Hepatocyte (in vitro differentiated cells): ENCODE measurements at regions not wholly inside any gene's neighbourhood (a gene's known extent, or its start where the extent isn't known, plus 50 kb on each side); places are given as distances from the start of the nearest gene placed in this dataset.

Experiments
- DNase-seq: peaks from one replicate; pipeline ENCODE4 v3.0.0-alpha.2; 2016; ENCODE audit warnings: low spot score
- H2AFZ ChIP-seq: fragments of 200-600 bp; sonication (generic); 2 replicates; pipeline ENCODE4 v1.6.0; 2016; ENCODE audit warnings: antibody characterized with exemption, mild to moderate bottlenecking
- H3K27ac ChIP-seq: fragments of 200-600 bp; sonication (generic); 2 replicates; pipeline ENCODE4 v1.5.1; 2016; ENCODE audit warnings: mild to moderate bottlenecking
- H3K27me3 ChIP-seq: fragments of 200-600 bp; sonication (generic); 2 replicates; pipeline ENCODE4 v1.6.1; 2016
- H3K36me3 ChIP-seq: fragments of 200-600 bp; sonication (generic); replicated peaks from 2 replicates; pipeline ENCODE4 v1.5.1; 2016; ENCODE audit warnings: low read depth; ENCODE audit not compliant: insufficient read depth
- H3K4me1 ChIP-seq: fragments of 200-600 bp; sonication (generic); 2 replicates; pipeline ENCODE4 v1.5.1; 2016; ENCODE audit warnings: mild to moderate bottlenecking, moderate library complexity; ENCODE audit not compliant: insufficient read depth
- H3K4me2 ChIP-seq: fragments of 200-600 bp; sonication (generic); 2 replicates; pipeline ENCODE4 v1.6.0; 2016
- H3K4me3 ChIP-seq: fragments of 200-600 bp; sonication (generic); 2 replicates; pipeline ENCODE4 v1.5.1; 2016; ENCODE audit warnings: mild to moderate bottlenecking
- H3K79me2 ChIP-seq: fragments of 200-600 bp; sonication (generic); 2 replicates; pipeline ENCODE4 v1.6.0; 2017; ENCODE audit warnings: mild to moderate bottlenecking
- H3K9me2 ChIP-seq: fragments of 200-600 bp; sonication (generic); replicated peaks from 2 replicates; pipeline ENCODE4 v1.6.0; 2017; ENCODE audit warnings: mild to moderate bottlenecking; ENCODE audit not compliant: insufficient read depth
- H3K9me3 ChIP-seq: fragments of 200-600 bp; sonication (generic); 2 replicates; pipeline ENCODE4 v1.5.1; 2016; ENCODE audit warnings: low read depth, mild to moderate bottlenecking
- H4K20me1 ChIP-seq: fragments of 200-600 bp; sonication (generic); 2 replicates; pipeline ENCODE4 v1.6.0; 2016; ENCODE audit warnings: mild to moderate bottlenecking; ENCODE audit not compliant: insufficient read depth, poor library complexity, severe bottlenecking
- CTCF ChIP-seq: fragments of 200-600 bp; sonication (generic); IDR thresholded peaks from 2 replicates; pipeline ENCODE4 v1.5.1; 2016; ENCODE audit warnings: antibody characterized with exemption, mild to moderate bottlenecking; ENCODE audit not compliant: poor library complexity
- EZH2 ChIP-seq: fragments of 200-600 bp; sonication (generic); IDR thresholded peaks from 2 replicates; pipeline ENCODE4 v1.6.1; 2016; ENCODE audit warnings: antibody characterized with exemption, mild to moderate bottlenecking, borderline replicate concordance
- EZH2phosphoT487 ChIP-seq: fragments of 200-600 bp; sonication (generic); IDR thresholded peaks from one replicate; pipeline ENCODE4 v1.6.1; 2018; ENCODE audit warnings: antibody characterized with exemption, mild to moderate bottlenecking, low read depth, moderate library complexity; ENCODE audit not compliant: unreplicated experiment, severe bottlenecking
- WGBS: methylation state at CpG from one replicate; pipeline ENCODE4 v1.1.6; 2016; ENCODE audit warnings: low lambda C conversion rate; ENCODE audit errors: missing lambda C conversion rate; 5-methylcytosine and 5-hydroxymethylcytosine counted together

GRCh38 chr10:42935466-42935865, 141.4 kb upstream of the RET start:
- TF ChIP-seq CTCF (no peak), EZH2 (no peak), EZH2phosphoT487 (no peak)
- H3K4me3 ChIP-seq, result no peak overlapping the region
- H3K4me2 ChIP-seq, result no peak overlapping the region
- H3K27ac ChIP-seq, result no peak overlapping the region
- H2AFZ ChIP-seq, result no peak overlapping the region
- H4K20me1 ChIP-seq, result no peaks in the 10 kb centered on the region
- no peaks in the 10 kb centered on the region for H3K79me2 ChIP-seq
- H3K4me1 ChIP-seq, result peaks cover 8% of the 10 kb centered on the region
- DNase-seq, result no peak
- no peaks in the 10 kb centered on the region for H3K36me3 ChIP-seq
- H3K9me2 ChIP-seq, result no peaks in the 10 kb centered on the region
- H3K27me3 ChIP-seq, result peaks cover 52% of the 10 kb centered on the region
- no peaks in the 10 kb centered on the region for H3K9me3 ChIP-seq
- WGBS, result 86% methylated on average over 8 of the region's 8 CpGs

GRCh38 chr10:42936580-42936979, 140.3 kb upstream of the RET start:
- H3K27ac ChIP-seq, result no peak overlapping the region
- H3K4me1 ChIP-seq, result peaks cover 8% of the 10 kb centered on the region
- H3K4me2 ChIP-seq, result no peak overlapping the region
- no peak for DNase-seq
- H3K4me3 ChIP-seq, result no peak overlapping the region
- no peak overlapping the region for H2AFZ ChIP-seq
- no peaks in the 10 kb centered on the region for H3K79me2 ChIP-seq
- H3K9me3 ChIP-seq, result no peaks in the 10 kb centered on the region
- H4K20me1 ChIP-seq, result no peaks in the 10 kb centered on the region
- TF ChIP-seq EZH2phosphoT487 (no peak), CTCF (no peak), EZH2 (no peak)
- no peaks in the 10 kb centered on the region for H3K36me3 ChIP-seq
- no peaks in the 10 kb centered on the region for H3K9me2 ChIP-seq
- H3K27me3 ChIP-seq, result peaks cover 45% of the 10 kb centered on the region
- WGBS, result 87% methylated on average over 10 of the region's 10 CpGs

GRCh38 chr10:42937048-42937447, 139.8 kb upstream of the RET start:
- H3K79me2 ChIP-seq, result no peaks in the 10 kb centered on the region
- H3K27ac ChIP-seq, result no peak overlapping the region
- peaks cover 8% of the 10 kb centered on the region for H3K4me1 ChIP-seq
- H3K9me3 ChIP-seq, result no peaks in the 10 kb centered on the region
- H3K4me3 ChIP-seq, result no peak overlapping the region
- no peaks in the 10 kb centered on the region for H3K36me3 ChIP-seq
- no peak overlapping the region for H2AFZ ChIP-seq
- DNase-seq, result no peak
- H3K9me2 ChIP-seq, result no peaks in the 10 kb centered on the region
- peaks cover 40% of the 10 kb centered on the region for H3K27me3 ChIP-seq
- H4K20me1 ChIP-seq, result no peaks in the 10 kb centered on the region
- H3K4me2 ChIP-seq, result no peak overlapping the region
- no peak for TF ChIP-seq EZH2phosphoT487
- no peak for TF ChIP-seq EZH2
- no peak for TF ChIP-seq CTCF
- 92% methylated on average over 7 of the region's 7 CpGs for WGBS

GRCh38 chr10:42937649-42938180, 139.2 kb upstream of the RET start:
- WGBS, result 82% methylated on average over 8 of the region's 8 CpGs
- TF ChIP-seq EZH2phosphoT487, result no peak
- no peak for TF ChIP-seq CTCF
- TF ChIP-seq EZH2, result no peak
- H3K27me3 ChIP-seq, result peaks cover 33% of the 10 kb centered on the region

More at GRCh38 chr10:42937649-42938180, 139.2 kb upstream of the RET start:
- H3K79me2 ChIP-seq, result no peaks in the 10 kb centered on the region
- no peak overlapping the region for H2AFZ ChIP-seq
- no peaks in the 10 kb centered on the region for H3K36me3 ChIP-seq
- no peaks in the 10 kb centered on the region for H3K9me2 ChIP-seq
- no peaks in the 10 kb centered on the region for H3K9me3 ChIP-seq
- H3K4me1 ChIP-seq, result peaks cover 8% of the 10 kb centered on the region
- no peak for DNase-seq
- no peak overlapping the region for H3K27ac ChIP-seq
- no peak overlapping the region for H3K4me3 ChIP-seq
- no peak overlapping the region for H3K4me2 ChIP-seq
- H4K20me1 ChIP-seq, result no peaks in the 10 kb centered on the region
